ENCODE measurements at regions not wholly inside any gene's neighbourhood (a gene's known extent, or its start where the extent isn't known, plus 50 kb on each side); places are given as distances from the start of the nearest gene placed in this dataset.

DNA sequence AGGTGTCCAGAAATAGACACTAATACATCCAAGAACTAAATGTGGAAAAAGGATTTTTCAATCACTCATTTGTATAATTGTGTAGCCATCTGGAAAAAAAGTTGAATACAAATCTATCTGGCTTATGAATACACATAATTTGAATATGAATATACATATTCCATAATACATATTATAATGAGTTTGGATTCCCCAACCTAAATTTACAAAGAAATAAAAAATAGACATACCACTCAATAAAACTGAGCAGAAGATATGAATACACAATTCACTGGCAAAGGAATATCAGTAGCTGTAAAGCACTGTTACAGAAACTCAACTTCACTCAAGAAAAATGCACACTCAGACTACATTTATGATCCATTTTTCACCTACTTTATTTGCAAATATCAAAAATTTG, 121.9 kb upstream of the EDIL3 start (continued):
- TF ChIP-seq, protein P1, sequence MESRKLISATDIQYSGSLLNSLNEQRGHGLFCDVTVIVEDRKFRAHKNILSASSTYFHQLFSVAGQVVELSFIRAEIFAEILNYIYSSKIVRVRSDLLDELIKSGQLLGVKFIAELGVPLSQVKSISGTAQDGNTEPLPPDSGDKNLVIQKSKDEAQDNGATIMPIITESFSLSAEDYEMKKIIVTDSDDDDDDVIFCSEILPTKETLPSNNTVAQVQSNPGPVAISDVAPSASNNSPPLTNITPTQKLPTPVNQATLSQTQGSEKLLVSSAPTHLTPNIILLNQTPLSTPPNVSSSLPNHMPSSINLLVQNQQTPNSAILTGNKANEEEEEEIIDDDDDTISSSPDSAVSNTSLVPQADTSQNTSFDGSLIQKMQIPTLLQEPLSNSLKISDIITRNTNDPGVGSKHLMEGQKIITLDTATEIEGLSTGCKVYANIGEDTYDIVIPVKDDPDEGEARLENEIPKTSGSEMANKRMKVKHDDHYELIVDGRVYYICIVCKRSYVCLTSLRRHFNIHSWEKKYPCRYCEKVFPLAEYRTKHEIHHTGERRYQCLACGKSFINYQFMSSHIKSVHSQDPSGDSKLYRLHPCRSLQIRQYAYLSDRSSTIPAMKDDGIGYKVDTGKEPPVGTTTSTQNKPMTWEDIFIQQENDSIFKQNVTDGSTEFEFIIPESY (IDR thresholded peaks at IDR 0.05; ENCODE audit: extremely low read depth, insufficient replicate concordance, low read length), result no peak
- TF ChIP-seq EZH2 (IDR thresholded peaks at IDR 0.05), result no peak
- TF ChIP-seq SIN3A (IDR thresholded peaks at IDR 0.05; ENCODE audit: low read depth), result no peak
- no peak for TF ChIP-seq SRF (IDR thresholded peaks at IDR 0.05; ENCODE audit: low read depth)
- no peak for TF ChIP-seq EZH2phosphoT487 (IDR thresholded peaks at IDR 0.05; ENCODE audit: borderline replicate concordance)

DNA sequence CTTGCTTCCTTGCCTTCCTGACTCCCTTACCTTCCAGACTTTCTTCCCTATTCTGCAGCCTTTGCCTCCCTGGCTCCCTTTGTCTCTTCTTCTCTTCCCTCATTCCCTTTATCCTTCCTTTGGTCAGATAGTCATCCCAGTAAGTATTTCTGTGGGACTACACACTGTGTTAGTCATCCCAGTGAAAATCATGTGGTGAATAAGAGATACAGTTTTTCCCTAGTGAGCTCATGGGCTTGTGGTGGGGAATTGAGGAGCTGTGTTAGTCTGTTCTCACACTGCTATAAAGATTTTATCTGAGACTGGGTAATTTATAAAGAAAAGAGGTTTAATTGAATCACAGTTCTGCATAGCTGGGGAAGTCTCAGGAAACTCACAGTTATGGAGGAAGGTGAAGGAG, 109.8 kb upstream of the EDIL3 start:
- no peak overlapping the region for H3K4me2 ChIP-seq (ENCODE audit: low read length)
- no peaks in the 10 kb centered on the region for H3K36me3 ChIP-seq (ENCODE audit: control insufficient read depth in 1 of 2, insufficient read depth in 2 of 2, low read length in 2 of 2)
- RAD21 ChIA-PET (ENCODE audit: low non-redundant PET in 1 of 2, low total read pairs in 2 of 2, uncharacterized antibody in 2 of 2, unreplicated experiment in 2 of 2), result no interaction called here
- H3K9me3 ChIP-seq (ENCODE audit: control insufficient read depth in 1 of 2, insufficient read depth in 1 of 2, low read depth in 1 of 2, low read length in 2 of 2), result no peaks in the 10 kb centered on the region
- DNase-seq (ENCODE audit: low read depth, low spot score), result no peak
- H4K20me1 ChIP-seq (ENCODE audit: insufficient read depth), result no peaks in the 10 kb centered on the region
- no peak overlapping the region for H3K9ac ChIP-seq (ENCODE audit: low read length)
- H2AFZ ChIP-seq (ENCODE audit: low read depth, low read length, poor library complexity, severe bottlenecking), result peak overlapping the region; percentile 40
- H3K79me2 ChIP-seq (ENCODE audit: insufficient read depth, low read length), result no peaks in the 10 kb centered on the region
- POLR2A ChIA-PET, result no interaction called here
- CTCF ChIA-PET, result no interaction called here
- no peaks in the 10 kb centered on the region for H3K4me1 ChIP-seq (ENCODE audit: control insufficient read depth in 1 of 2, insufficient read depth in 2 of 2, low read length in 2 of 2)
- H3K9me2 ChIP-seq (ENCODE audit: insufficient read depth), result no peaks in the 10 kb centered on the region
- no peak overlapping the region for H3K4me3 ChIP-seq (replicated peaks in 1 of 2; ENCODE audit: low read depth in 1 of 2, low read length in 2 of 2)
- no peak overlapping the region for H3K27ac ChIP-seq (ENCODE audit: low read depth, low read length)
- intact Hi-C loops (cut with micrococcal nuclease), result no loop called here
- BruUV-seq (replicated peaks), result no TSS peak
- no peak for ATAC-seq
- H3K27me3 ChIP-seq (ENCODE audit: insufficient read depth, low read length), result no peaks in the 10 kb centered on the region
- no peak for TF ChIP-seq SP1 (IDR thresholded peaks at IDR 0.05; ENCODE audit: low read depth)
- TF ChIP-seq ATF3 (IDR thresholded peaks at IDR 0.05), result no peak
- no peak for TF ChIP-seq RAD21 (IDR thresholded peaks at IDR 0.05; ENCODE audit: low read depth)

Measured in HCT116 (cell line).